CD4-positive, alpha-beta T cell (primary cell): ENCODE measurements at regions not wholly inside any gene's neighbourhood (a gene's known extent, or its start where the extent isn't known, plus 50 kb on each side); places are given as distances from the start of the nearest gene placed in this dataset.

Source experiments
- ATAC-seq: fragments of 200-7000 bp; cut with Tn5 transposase; one replicate; pipeline ENCODE4 v1.10.0; 2022; ENCODE audit warnings: mild to moderate bottlenecking; ENCODE audit not compliant: poor library complexity
- CTCF ChIA-PET: fragments of 350-600 bp; sonication (Branson Sonifier 250); formaldehyde crosslinking; loops from one replicate; lab custom pipeline; 2021; ENCODE audit warnings: antibody characterized with exemption, inconsistent platforms; lab: Charles Lee
- POLR2A ChIA-PET: fragments of 350-600 bp; sonication (Branson Sonifier 250); formaldehyde crosslinking; loops from one replicate; lab custom pipeline; 2021; ENCODE audit warnings: antibody characterized with exemption, inconsistent platforms; lab: Charles Lee
- DNase-seq, 14 experiments: peaks; one replicate each; pipeline ENCODE4 v3.0.0-alpha.2; 2013 to 2020; ENCODE audit warnings: mixed read lengths in 2 of 14
- H3K27ac ChIP-seq, 2 donors: one replicate each; pipeline versions ENCODE4 v1.5.1 to v1.7.0; 2013; ENCODE audit warnings: low read length in 2 of 2, low read depth in 1 of 2, mild to moderate bottlenecking in 1 of 2
- H3K27me3 ChIP-seq, 2 experiments: 1 replicate in 1 of 2; 2 replicates in 1 of 2; pipeline versions ENCODE4 v1.6.1 to v1.7.0; 2013; ENCODE audit warnings: low read length in 2 of 2, control low read depth in 1 of 2, mild to moderate bottlenecking in 1 of 2, moderate library complexity in 1 of 2; ENCODE audit not compliant: insufficient read depth in 2 of 2, control insufficient read depth in 1 of 2
- H3K36me3 ChIP-seq: one replicate; pipeline ENCODE4 v1.6.1; 2013; ENCODE audit warnings: low read length, control low read depth; ENCODE audit not compliant: insufficient read depth
- H3K4me1 ChIP-seq: one replicate; pipeline ENCODE4 v1.6.1; 2013; ENCODE audit warnings: low read length, control low read depth; ENCODE audit not compliant: insufficient read depth
- H3K4me3 ChIP-seq: one replicate; pipeline ENCODE4 v1.5.1; 2013; ENCODE audit warnings: mild to moderate bottlenecking, low read length, moderate library complexity
- H3K9me3 ChIP-seq, 2 experiments: 1 replicate in 1 of 2; 2 replicates in 1 of 2; pipeline versions ENCODE4 v1.6.1 to v1.7.0; 2013; ENCODE audit warnings: low read length in 2 of 2, mild to moderate bottlenecking in 2 of 2, control low read depth in 1 of 2, moderate library complexity in 1 of 2; ENCODE audit not compliant: control insufficient read depth in 1 of 2, insufficient read depth in 1 of 2
- H3K27ac Mint-ChIP-seq: one replicate; pipeline ENCODE4 v1.8.0; 2020; ENCODE audit warnings: mixed read lengths
- H3K27me3 Mint-ChIP-seq: one replicate; pipeline ENCODE4 v1.8.0; 2021; ENCODE audit warnings: mixed read lengths
- H3K36me3 Mint-ChIP-seq: one replicate; pipeline ENCODE4 v1.8.0; 2021; ENCODE audit warnings: low read depth, mixed read lengths
- H3K4me1 Mint-ChIP-seq: one replicate; pipeline ENCODE4 v1.8.0; 2021; ENCODE audit warnings: low read depth, mixed read lengths
- H3K4me3 Mint-ChIP-seq: one replicate; pipeline ENCODE4 v1.8.0; 2020; ENCODE audit warnings: mild to moderate bottlenecking, mixed read lengths
- H3K9me3 Mint-ChIP-seq: one replicate; pipeline ENCODE4 v1.8.0; 2020; ENCODE audit warnings: mixed read lengths
- intact Hi-C, 2 experiments: fragments of 100-400 bp; cut with DNase I in 1 of 2; cut with micrococcal nuclease in 1 of 2; formaldehyde crosslinking; loops; one replicate each; pipeline versions ENCODE4 v1.15.1 to v1.9.0; 2023 to 2025; cut with DNase I, micrococcal nuclease
- TF ChIP-seq, protein P1 (sequence below): fragments of 200-600 bp; IDR thresholded peaks from one replicate; pipeline ENCODE4 v1.8.0; 2022; ENCODE audit warnings: antibody characterized with exemption, mild to moderate bottlenecking

DNA sequence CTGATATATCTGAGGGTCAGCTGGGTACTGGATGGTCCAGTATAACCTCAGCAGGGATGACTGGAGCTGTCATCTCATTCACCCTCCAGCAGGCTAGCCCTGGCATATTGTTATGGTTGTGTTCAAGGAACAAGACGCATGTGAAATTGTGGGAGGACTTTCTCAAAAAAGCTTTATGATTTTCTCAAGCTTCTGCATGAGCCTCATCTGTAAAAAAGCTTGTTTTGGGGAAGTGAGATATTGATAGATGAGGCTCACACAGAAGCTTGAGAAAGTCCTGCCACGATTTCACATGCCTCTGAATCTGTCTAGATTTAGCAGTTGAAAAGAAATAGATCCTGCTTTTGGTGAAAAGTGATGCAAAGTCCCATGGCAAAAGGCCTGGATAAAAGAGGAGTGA lies 93.4 kb downstream of the SPCS3 start:
- no peak overlapping the region for H3K4me3 ChIP-seq
- H3K9me3 Mint-ChIP-seq = peaks cover 3% of the 10 kb centered on the region
- no peaks in the 10 kb centered on the region for H3K36me3 ChIP-seq
- no peak overlapping the region for H3K27ac Mint-ChIP-seq
- no peak for DNase-seq
- no peak overlapping the region for H3K27ac ChIP-seq
- H3K36me3 Mint-ChIP-seq = no peaks in the 10 kb centered on the region
- CTCF ChIA-PET = no interaction called here
- POLR2A ChIA-PET = no interaction called here
- TF ChIP-seq, protein P1, sequence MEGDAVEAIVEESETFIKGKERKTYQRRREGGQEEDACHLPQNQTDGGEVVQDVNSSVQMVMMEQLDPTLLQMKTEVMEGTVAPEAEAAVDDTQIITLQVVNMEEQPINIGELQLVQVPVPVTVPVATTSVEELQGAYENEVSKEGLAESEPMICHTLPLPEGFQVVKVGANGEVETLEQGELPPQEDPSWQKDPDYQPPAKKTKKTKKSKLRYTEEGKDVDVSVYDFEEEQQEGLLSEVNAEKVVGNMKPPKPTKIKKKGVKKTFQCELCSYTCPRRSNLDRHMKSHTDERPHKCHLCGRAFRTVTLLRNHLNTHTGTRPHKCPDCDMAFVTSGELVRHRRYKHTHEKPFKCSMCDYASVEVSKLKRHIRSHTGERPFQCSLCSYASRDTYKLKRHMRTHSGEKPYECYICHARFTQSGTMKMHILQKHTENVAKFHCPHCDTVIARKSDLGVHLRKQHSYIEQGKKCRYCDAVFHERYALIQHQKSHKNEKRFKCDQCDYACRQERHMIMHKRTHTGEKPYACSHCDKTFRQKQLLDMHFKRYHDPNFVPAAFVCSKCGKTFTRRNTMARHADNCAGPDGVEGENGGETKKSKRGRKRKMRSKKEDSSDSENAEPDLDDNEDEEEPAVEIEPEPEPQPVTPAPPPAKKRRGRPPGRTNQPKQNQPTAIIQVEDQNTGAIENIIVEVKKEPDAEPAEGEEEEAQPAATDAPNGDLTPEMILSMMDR = no peak
- no peak for ATAC-seq
- H3K27me3 ChIP-seq = no peaks in the 10 kb centered on the region
- no peaks in the 10 kb centered on the region for H3K27me3 Mint-ChIP-seq
- intact Hi-C loops = no loop called here
- no peaks in the 10 kb centered on the region for H3K4me1 ChIP-seq
- H3K4me1 Mint-ChIP-seq = no peaks in the 10 kb centered on the region
- H3K9me3 ChIP-seq = no peaks in the 10 kb centered on the region
- no peak overlapping the region for H3K4me3 Mint-ChIP-seq

GRCh38 chr4:176422001-176422400 lies 102.2 kb downstream of the SPCS3 start:
- DNase-seq (no peak), ATAC-seq (no peak)
- Histone ChIP-seq H3K4me3 (no peak overlapping the region), H3K27me3 (no peaks in the 10 kb centered on the region), H3K36me3 (no peaks in the 10 kb centered on the region), H3K9me3 (no peaks in the 10 kb centered on the region), H3K4me1 (no peaks in the 10 kb centered on the region), H3K27ac (no peak overlapping the region)
- CTCF ChIA-PET = no interaction called here
- Mint-ChIP-seq H3K36me3 (no peaks in the 10 kb centered on the region), H3K27ac (no peak overlapping the region), H3K4me3 (no peak overlapping the region), H3K27me3 (peaks cover 5% of the 10 kb centered on the region), H3K4me1 (no peaks in the 10 kb centered on the region), H3K9me3 (no peaks in the 10 kb centered on the region)
- POLR2A ChIA-PET = no interaction called here
- intact Hi-C loops = no loop called here
- TF ChIP-seq, protein P1 = no peak

- ChIA-PET CTCF (no interaction called here), POLR2A (no interaction called here)
- intact Hi-C loops = no loop called here
- Mint-ChIP-seq H3K4me1 (no peaks in the 10 kb centered on the region), H3K36me3 (no peaks in the 10 kb centered on the region), H3K4me3 (no peak overlapping the region), H3K27me3 (peaks cover 5% of the 10 kb centered on the region), H3K9me3 (no peaks in the 10 kb centered on the region), H3K27ac (no peak overlapping the region)
- no peak for DNase-seq
- H3K4me1 ChIP-seq = no peaks in the 10 kb centered on the region
- ATAC-seq = no peak
- H3K27ac ChIP-seq = no peak overlapping the region
- H3K4me3 ChIP-seq = no peak overlapping the region
- no peaks in the 10 kb centered on the region for H3K9me3 ChIP-seq
- no peaks in the 10 kb centered on the region for H3K36me3 ChIP-seq
- TF ChIP-seq, protein P1 = no peak
- H3K27me3 ChIP-seq = no peaks in the 10 kb centered on the region
Measured at GRCh38 chr4:176422511-176422910, 102.7 kb downstream of the SPCS3 start.
